MM.1S (cell line): ENCODE measurements at regions not wholly inside any gene's neighbourhood (a gene's known extent, or its start where the extent isn't known, plus 50 kb on each side); places are given as distances from the start of the nearest gene placed in this dataset.
"Not testable (repeated sequence)": the region's sequence is repeated elsewhere in the genome, so short reads cannot be mapped to it uniquely, and the experiment has no call there.

Experiments used
- DNase-seq: peaks from one replicate; pipeline ENCODE4 v3.0.0-alpha.2; 2015
- H2AFZ ChIP-seq: fragments of 300-600 bp; sonication (generic); 2 replicates; pipeline ENCODE4 v1.6.0; 2016; ENCODE audit warnings: antibody characterized with exemption, low read length
- H3F3A ChIP-seq: fragments of 300-600 bp; sonication (generic); 2 replicates; pipeline ENCODE4 v1.6.1; 2016; ENCODE audit warnings: mild to moderate bottlenecking, antibody characterized with exemption, low read length, moderate library complexity, mixed read lengths; ENCODE audit not compliant: insufficient read depth
- H3K27ac ChIP-seq: fragments of 300-600 bp; sonication (generic); 2 replicates; pipeline ENCODE4 v1.5.1; 2016; ENCODE audit warnings: mild to moderate bottlenecking, low read length
- H3K27me3 ChIP-seq: fragments of 300-600 bp; sonication (generic); replicated peaks from 2 replicates; pipeline ENCODE4 v1.6.0; 2016; ENCODE audit warnings: low read length; ENCODE audit not compliant: insufficient read depth
- H3K36me3 ChIP-seq: fragments of 300-600 bp; sonication (generic); replicated peaks from 2 replicates; pipeline ENCODE4 v1.6.1; 2016; ENCODE audit warnings: mild to moderate bottlenecking, low read length, mixed read lengths; ENCODE audit not compliant: insufficient read depth
- H3K4me1 ChIP-seq: fragments of 300-600 bp; sonication (generic); 2 replicates; pipeline ENCODE4 v1.6.1; 2016; ENCODE audit warnings: low read length, mixed read lengths
- H3K4me2 ChIP-seq: fragments of 300-600 bp; sonication (generic); 2 replicates; pipeline ENCODE4 v1.6.0; 2016; ENCODE audit warnings: low read depth, low read length
- H3K4me3 ChIP-seq: fragments of 300-600 bp; sonication (generic); 2 replicates; pipeline ENCODE4 v1.5.1; 2016; ENCODE audit warnings: low read length, mixed read lengths
- H3K79me2 ChIP-seq: fragments of 300-600 bp; sonication (generic); 2 replicates; pipeline ENCODE4 v1.6.1; 2016; ENCODE audit warnings: mixed run types, low read length, mixed read lengths
- H3K9ac ChIP-seq: fragments of 300-600 bp; sonication (generic); 2 replicates; pipeline ENCODE4 v1.6.1; 2016; ENCODE audit warnings: low read length, mixed read lengths
- H3K9me2 ChIP-seq: fragments of 300-600 bp; sonication (generic); replicated peaks from 2 replicates; pipeline ENCODE4 v1.6.1; 2016; ENCODE audit warnings: mild to moderate bottlenecking, low read length, mixed read lengths; ENCODE audit not compliant: insufficient read depth
- H3K9me3 ChIP-seq: fragments of 300-600 bp; sonication (generic); replicated peaks from 2 replicates; pipeline ENCODE4 v1.6.1; 2016; ENCODE audit warnings: mild to moderate bottlenecking, low read length, mixed read lengths; ENCODE audit not compliant: insufficient read depth
- H4K20me1 ChIP-seq: fragments of 300-600 bp; sonication (generic); 2 replicates; pipeline ENCODE4 v1.6.1; 2016; ENCODE audit warnings: mild to moderate bottlenecking, low read length, moderate library complexity, mixed read lengths; ENCODE audit not compliant: insufficient read depth
- EZH2 ChIP-seq: fragments of 300-600 bp; sonication (generic); optimal IDR thresholded peaks from 2 replicates; pipeline ENCODE3; 2017; ENCODE audit warnings: low read depth, mild to moderate bottlenecking, antibody characterized with exemption, low read length, mixed read lengths
- EZH2phosphoT487 ChIP-seq: fragments of 300-600 bp; sonication (generic); IDR thresholded peaks from 2 replicates; pipeline ENCODE4 v1.6.1; 2018; ENCODE audit warnings: antibody characterized with exemption, low read length
- TF ChIP-seq, protein P1 (sequence below): fragments of 300-600 bp; sonication (generic); IDR thresholded peaks from 2 replicates; pipeline ENCODE4 v1.5.1; 2016; ENCODE audit warnings: antibody characterized with exemption, low read length, mixed read lengths

DNA sequence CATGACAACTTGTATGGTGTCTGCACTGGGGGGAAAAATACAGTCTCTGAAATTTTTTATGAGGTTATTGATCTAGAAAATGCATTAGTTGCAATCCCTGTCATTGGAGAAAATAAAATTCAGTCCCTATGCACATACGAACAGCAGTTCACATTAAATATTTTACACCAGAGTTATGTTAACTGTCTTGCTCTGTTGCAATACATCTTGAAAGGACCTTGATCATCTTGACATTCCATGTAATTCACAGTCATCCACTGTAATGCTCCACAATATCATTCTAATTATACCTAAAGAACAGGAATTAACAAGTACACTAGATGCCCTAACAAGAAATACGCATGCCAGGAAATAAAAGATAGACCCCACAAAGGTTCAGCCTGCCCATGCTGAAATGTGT, 934.6 kb upstream of the PCDH10 start:
- TF ChIP-seq, protein P1, sequence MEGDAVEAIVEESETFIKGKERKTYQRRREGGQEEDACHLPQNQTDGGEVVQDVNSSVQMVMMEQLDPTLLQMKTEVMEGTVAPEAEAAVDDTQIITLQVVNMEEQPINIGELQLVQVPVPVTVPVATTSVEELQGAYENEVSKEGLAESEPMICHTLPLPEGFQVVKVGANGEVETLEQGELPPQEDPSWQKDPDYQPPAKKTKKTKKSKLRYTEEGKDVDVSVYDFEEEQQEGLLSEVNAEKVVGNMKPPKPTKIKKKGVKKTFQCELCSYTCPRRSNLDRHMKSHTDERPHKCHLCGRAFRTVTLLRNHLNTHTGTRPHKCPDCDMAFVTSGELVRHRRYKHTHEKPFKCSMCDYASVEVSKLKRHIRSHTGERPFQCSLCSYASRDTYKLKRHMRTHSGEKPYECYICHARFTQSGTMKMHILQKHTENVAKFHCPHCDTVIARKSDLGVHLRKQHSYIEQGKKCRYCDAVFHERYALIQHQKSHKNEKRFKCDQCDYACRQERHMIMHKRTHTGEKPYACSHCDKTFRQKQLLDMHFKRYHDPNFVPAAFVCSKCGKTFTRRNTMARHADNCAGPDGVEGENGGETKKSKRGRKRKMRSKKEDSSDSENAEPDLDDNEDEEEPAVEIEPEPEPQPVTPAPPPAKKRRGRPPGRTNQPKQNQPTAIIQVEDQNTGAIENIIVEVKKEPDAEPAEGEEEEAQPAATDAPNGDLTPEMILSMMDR, result no peak
- TF ChIP-seq EZH2 (no peak), EZH2phosphoT487 (no peak)
- H2AFZ ChIP-seq, result no peak overlapping the region
- H3K9me2 ChIP-seq, result no peaks in the 10 kb centered on the region
- H3K4me2 ChIP-seq, result no peak overlapping the region
- no peaks in the 10 kb centered on the region for H3K27me3 ChIP-seq
- H3K36me3 ChIP-seq, result no peaks in the 10 kb centered on the region
- H4K20me1 ChIP-seq, result no peaks in the 10 kb centered on the region
- H3K9ac ChIP-seq, result no peak overlapping the region
- DNase-seq, result no peak
- no peaks in the 10 kb centered on the region for H3K9me3 ChIP-seq
- H3K27ac ChIP-seq, result no peak overlapping the region
- no peak overlapping the region for H3K4me3 ChIP-seq
- no peaks in the 10 kb centered on the region for H3F3A ChIP-seq
- no peaks in the 10 kb centered on the region for H3K79me2 ChIP-seq
- no peaks in the 10 kb centered on the region for H3K4me1 ChIP-seq

DNA sequence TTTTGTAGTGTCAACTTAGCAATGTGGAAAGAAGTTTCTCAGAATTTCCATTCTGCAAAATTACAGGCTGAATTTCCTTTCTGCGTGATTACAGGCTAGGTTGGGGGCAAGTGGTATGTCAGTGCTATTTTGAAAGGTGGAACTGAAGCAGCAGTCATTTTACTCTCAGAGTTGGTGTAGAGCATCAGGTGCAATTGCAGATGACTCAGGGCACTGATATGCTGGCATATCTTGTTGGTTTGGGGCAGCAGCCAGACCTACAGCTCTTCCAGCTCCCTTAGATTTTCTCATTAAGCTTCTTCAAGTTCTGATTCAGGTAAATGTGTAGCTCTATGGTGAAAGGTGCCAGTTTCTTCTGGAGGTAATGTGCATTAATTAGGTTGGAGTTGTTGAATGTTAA, 930.7 kb upstream of the PCDH10 start:
- DNase-seq, result no peak
- Histone ChIP-seq H3K27me3 (no peaks in the 10 kb centered on the region), H3K36me3 (no peaks in the 10 kb centered on the region), H3K9me3 (no peaks in the 10 kb centered on the region), H4K20me1 (no peaks in the 10 kb centered on the region), H3F3A (no peaks in the 10 kb centered on the region), H3K9ac (no peak overlapping the region), H3K4me3 (no peak overlapping the region), H2AFZ (no peak overlapping the region), H3K4me1 (no peaks in the 10 kb centered on the region), H3K9me2 (no peaks in the 10 kb centered on the region), H3K79me2 (no peaks in the 10 kb centered on the region), H3K4me2 (no peak overlapping the region), H3K27ac (no peak overlapping the region)
- TF ChIP-seq, protein P1, result no peak
- no peak for TF ChIP-seq EZH2phosphoT487
- no peak for TF ChIP-seq EZH2

DNA sequence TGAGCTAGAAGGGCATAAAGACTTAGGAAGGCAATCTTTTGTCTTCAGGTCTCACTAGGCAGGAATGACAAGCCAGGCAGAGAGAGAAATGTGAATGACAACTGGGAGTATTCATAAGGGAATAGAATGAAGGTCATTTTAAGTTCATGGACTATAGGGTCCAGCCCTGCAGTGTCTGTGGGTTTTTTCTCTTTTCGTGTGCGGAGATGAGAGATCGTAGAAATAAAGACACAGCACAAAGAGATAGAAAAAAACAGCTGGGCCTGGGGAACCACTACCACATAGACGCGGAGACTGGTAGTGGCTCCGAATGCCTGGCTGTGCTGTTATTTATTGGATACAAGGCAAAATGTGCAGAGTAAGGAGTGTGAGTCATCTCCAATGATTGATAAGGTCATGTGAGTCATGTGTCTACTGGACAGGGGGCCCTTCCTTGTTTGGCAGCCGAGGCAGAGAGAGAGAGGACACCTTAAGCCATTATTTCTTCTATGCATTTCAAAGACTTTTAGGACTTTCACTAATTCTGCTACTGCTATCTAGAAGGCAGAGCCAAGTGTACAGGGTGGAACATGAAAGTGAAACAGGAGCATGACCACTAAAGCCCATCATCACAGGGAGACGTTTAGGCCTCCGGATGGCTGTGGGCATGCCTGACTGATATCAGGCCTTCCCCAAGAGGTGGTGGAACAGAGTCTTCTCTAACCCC, 921.8 kb upstream of the PCDH10 start:
- DNase-seq, result no peak
- no peak overlapping the region for H3K27ac ChIP-seq
- TF ChIP-seq, protein P1, result no peak
- TF ChIP-seq EZH2 (no peak), EZH2phosphoT487 (no peak)
- H3K9me2 ChIP-seq, result no peaks in the 10 kb centered on the region
- no peaks in the 10 kb centered on the region for H4K20me1 ChIP-seq
- H3K79me2 ChIP-seq, result no peaks in the 10 kb centered on the region
- no peaks in the 10 kb centered on the region for H3K4me1 ChIP-seq
- H3K9me3 ChIP-seq, result no peaks in the 10 kb centered on the region; the same call in 1 of the 2 replicates
- no peak overlapping the region for H3K4me3 ChIP-seq
- H3K27me3 ChIP-seq, result no peaks in the 10 kb centered on the region
- H2AFZ ChIP-seq, result no peak overlapping the region
- H3K9ac ChIP-seq, result no peak overlapping the region
- H3K36me3 ChIP-seq, result no peaks in the 10 kb centered on the region
- no peak overlapping the region for H3K4me2 ChIP-seq
- H3F3A ChIP-seq, result no peaks in the 10 kb centered on the region

DNA sequence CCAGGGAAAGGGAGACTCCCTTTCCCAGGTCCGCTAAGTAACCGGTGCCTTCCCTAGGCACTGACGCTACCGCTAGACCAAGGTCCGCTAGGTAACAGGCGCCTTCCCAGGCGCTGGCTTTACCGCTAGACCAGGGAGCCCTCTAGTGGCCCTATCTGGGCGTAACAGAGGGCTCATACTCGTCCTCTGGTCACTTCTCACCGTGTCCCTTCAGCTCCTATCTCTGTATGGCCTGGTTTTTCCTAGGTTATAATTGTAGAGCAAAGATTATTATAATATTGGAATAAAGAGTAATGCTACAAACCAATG, 921.3 kb upstream of the PCDH10 start:
- H3K4me3 ChIP-seq, H3K9me3 ChIP-seq, H3K4me1 ChIP-seq, H3K79me2 ChIP-seq, H3K36me3 ChIP-seq, DNase-seq, H2AFZ ChIP-seq, H3K27me3 ChIP-seq, H3K9me2 ChIP-seq, H3K27ac ChIP-seq, H3F3A ChIP-seq, H4K20me1 ChIP-seq, H3K9ac ChIP-seq, H3K4me2 ChIP-seq: not testable (repeated sequence)
